Urinary bladder (tissue), 3 donors: ENCODE measurements at regions not wholly inside any gene's neighbourhood (a gene's known extent, or its start where the extent isn't known, plus 50 kb on each side); places are given as distances from the start of the nearest gene placed in this dataset.
A peak's percentile ranks its signal among the peaks of the same experiment; 100 is the strongest.

Experiments used
- DNase-seq: peaks from one replicate; pipeline ENCODE4 v3.0.0-alpha.2; 2015; ENCODE audit errors: extremely low spot score
- H3K27ac ChIP-seq: one replicate; pipeline ENCODE4 v1.5.1; 2013; ENCODE audit warnings: low read depth, mild to moderate bottlenecking, moderate library complexity
- H3K36me3 ChIP-seq: one replicate; pipeline ENCODE4 v1.6.1; 2013; ENCODE audit warnings: mild to moderate bottlenecking, moderate library complexity; ENCODE audit not compliant: insufficient read depth
- H3K4me1 ChIP-seq: one replicate; pipeline ENCODE4 v1.6.1; 2013; ENCODE audit warnings: mild to moderate bottlenecking, moderate library complexity; ENCODE audit not compliant: insufficient read depth
- H3K4me3 ChIP-seq: one replicate; pipeline ENCODE4 v1.5.1; 2013; ENCODE audit warnings: low read depth, low read length
- WGBS: extraction: QIAGEN DNeasy Blood & Tissue Kit; methylation state at CpG from one replicate; pipeline ENCODE4 v1.1.7; 2013; 5-methylcytosine and 5-hydroxymethylcytosine counted together
- donor health status: healthy with polysubstance abuse.
- donor health status: healthy.

DNA sequence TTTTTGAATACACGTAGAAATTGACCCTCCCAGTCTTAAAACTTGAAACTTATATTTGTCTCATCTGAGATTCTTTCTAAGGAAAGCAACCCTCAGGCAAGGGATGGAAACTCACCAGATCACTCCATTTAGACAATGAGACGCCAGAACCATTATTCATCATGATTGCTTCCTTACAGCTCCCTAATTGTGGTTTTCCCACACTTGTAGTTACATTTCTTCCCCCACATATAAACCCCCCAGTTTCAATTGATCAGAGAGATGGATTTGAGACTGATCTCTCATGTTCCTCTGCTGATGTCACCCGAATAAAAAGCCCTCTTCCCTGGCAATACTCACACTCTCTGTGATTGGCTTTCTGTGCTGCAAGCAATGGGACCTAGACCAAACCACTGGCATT, 197.9 kb upstream of the STARD13 start:
- no peaks in the 10 kb centered on the region for H3K36me3 ChIP-seq
- no peaks in the 10 kb centered on the region for H3K4me1 ChIP-seq
- H3K27ac ChIP-seq, result no peak overlapping the region
- 94% methylated on average over 3 of the region's 3 CpGs for WGBS
- H3K4me3 ChIP-seq, result no peak overlapping the region
- no peak for DNase-seq

GRCh38 chr13:33485247-33485646, 199.7 kb upstream of the STARD13 start:
- no peak overlapping the region for H3K4me3 ChIP-seq
- no peaks in the 10 kb centered on the region for H3K36me3 ChIP-seq
- no peak for DNase-seq
- WGBS, result 96% methylated on average over 1 of the region's 1 CpG
- no peak overlapping the region for H3K27ac ChIP-seq
- no peaks in the 10 kb centered on the region for H3K4me1 ChIP-seq

DNA sequence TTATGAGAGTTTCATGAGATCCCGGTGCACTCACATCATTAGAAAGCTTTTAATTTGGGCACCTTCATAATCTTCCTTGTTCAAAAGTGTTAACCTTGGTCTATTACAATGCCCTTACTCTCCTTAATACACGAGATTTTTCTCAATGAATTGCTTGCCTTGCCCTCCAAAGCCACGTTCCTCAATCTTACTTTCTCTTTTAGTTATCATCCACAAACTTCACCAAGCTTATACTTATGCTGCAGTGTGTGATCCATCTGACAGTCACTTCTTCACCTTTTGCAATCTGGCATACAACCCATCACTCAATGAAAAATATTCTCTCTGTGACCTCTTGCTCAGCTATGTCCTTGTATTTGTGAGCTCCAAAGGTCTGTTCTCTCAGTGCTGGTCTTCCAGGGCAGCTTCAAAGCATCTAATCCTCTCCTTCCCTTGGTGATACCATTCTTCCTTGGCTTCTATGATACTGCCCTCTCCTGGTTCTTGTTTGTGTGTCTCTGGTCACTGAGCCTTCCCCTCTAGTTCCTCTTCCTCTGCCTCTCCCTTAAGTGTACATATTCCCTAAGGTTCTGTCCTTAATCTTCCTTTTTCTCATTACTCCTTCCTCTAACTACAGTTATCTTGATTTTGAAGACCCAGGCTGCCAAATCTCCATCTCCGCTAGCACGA, 202.2 kb upstream of the STARD13 start:
- no peaks in the 10 kb centered on the region for H3K4me1 ChIP-seq
- 66% methylated on average over 5 of the region's 5 CpGs for WGBS
- H3K36me3 ChIP-seq, result no peaks in the 10 kb centered on the region
- DNase-seq, result no peak
- H3K4me3 ChIP-seq, result no peak overlapping the region
- H3K27ac ChIP-seq, result no peak overlapping the region

GRCh38 chr13:33489563-33489962, 204.0 kb upstream of the STARD13 start:
- no peak for DNase-seq
- WGBS, result 90% methylated on average over 4 of the region's 4 CpGs
- Histone ChIP-seq H3K4me3 (no peak overlapping the region), H3K27ac (no peak overlapping the region), H3K4me1 (no peaks in the 10 kb centered on the region), H3K36me3 (no peaks in the 10 kb centered on the region)

- Histone ChIP-seq H3K4me3 (no peak overlapping the region), H3K27ac (no peak overlapping the region), H3K36me3 (no peaks in the 10 kb centered on the region), H3K4me1 (no peaks in the 10 kb centered on the region)
- DNase-seq, result no peak
- WGBS, result 77% methylated on average over 17 of the region's 17 CpGs
Measured at GRCh38 chr13:33490461-33491327, 205.1 kb upstream of the STARD13 start.

DNA sequence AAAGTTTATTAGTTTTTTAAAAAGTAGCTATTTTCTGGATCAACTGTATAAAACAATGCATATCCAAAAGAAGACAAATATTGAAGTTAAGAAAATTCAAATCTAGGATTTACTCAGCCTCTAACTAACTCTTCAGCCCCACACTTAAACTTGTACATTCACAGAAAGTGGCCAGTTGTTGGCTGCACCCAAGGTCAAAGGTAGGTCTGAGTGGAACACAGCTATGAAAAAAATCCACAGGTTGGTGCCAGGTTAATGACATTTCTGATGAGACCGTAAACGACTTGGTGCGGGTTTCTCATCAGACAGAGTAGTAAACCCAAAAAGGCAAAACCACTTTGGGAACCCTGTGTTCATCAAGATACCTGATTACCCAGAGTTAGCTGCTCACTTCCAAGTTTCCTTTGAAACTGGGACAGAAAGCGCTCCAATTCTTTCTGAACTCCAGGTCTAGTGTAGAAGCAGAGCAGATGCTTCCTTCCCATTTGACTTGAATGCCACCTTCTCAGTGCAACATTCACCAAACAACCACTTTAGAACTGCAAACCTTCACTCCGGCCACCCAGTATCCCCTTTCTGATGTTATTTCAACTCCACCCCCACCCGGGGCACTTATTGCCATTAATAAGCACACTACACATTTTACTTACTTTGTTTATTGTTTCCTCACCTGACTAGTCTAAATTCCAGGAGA, 208.3 kb upstream of the STARD13 start:
- Histone ChIP-seq H3K27ac (no peak overlapping the region), H3K4me3 (no peak overlapping the region), H3K36me3 (no peaks in the 10 kb centered on the region), H3K4me1 (no peaks in the 10 kb centered on the region)
- 83% methylated on average over 6 of the region's 6 CpGs for WGBS
- no peak for DNase-seq

DNA sequence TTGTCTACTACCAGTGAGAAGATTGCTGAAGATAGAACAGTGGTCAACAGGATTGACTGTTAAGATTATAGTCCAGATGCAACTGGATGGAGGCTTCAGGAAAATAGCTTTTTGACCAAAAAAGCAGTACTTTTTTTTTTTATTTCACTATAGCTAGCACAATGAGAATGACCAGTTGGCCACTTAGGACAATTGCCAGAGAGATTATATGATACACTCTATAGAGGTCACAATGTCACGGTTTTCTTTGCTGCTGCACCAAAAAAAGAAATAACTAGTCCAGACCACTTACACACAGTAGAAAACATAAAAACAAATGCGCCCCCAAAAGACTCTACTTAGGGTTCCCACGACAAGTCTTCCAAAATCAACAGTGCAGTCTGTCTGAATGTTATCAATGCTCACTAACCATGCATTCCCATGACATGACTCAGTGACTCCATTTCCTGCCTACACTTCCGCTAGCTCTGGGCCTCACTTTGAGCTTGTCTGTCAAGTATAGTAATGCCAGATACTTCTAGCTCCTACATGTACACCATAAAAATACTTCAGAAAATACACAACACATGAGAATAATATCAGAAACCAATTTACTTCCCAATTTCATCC, 209.1 kb upstream of the STARD13 start:
- H3K4me1 ChIP-seq, result no peaks in the 10 kb centered on the region
- WGBS, result 68% methylated on average over 4 of the region's 4 CpGs
- H3K27ac ChIP-seq, result no peak overlapping the region

DNA sequence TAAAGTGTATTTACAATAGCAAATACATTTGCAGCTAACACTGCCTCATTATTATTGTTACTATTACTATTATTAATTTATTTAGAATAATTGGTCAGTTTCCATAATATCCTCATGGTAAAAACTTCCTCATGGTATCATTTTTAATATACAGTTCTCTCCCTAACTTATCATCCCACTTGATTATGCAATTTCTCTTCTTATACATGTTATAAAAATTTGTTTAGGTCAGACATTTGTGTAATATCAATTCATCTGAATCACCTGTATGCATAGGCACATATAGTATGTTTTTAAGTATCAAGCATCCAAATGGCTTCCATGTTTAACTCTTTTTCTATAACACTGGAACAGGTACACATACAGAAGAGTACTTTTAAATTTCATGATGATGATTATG, 210.8 kb upstream of the STARD13 start:
- no peaks in the 10 kb centered on the region for H3K36me3 ChIP-seq
- H3K27ac ChIP-seq, result no peak overlapping the region
- DNase-seq, result no peak
- no peak overlapping the region for H3K4me3 ChIP-seq
- H3K4me1 ChIP-seq, result no peaks in the 10 kb centered on the region

More for the DNA sequence above, 209.1 kb upstream of the STARD13 start:
- Histone ChIP-seq H3K4me3 (no peak overlapping the region), H3K36me3 (no peaks in the 10 kb centered on the region)
- no peak for DNase-seq

- H3K4me3 ChIP-seq, result no peak overlapping the region
- WGBS, result 72% methylated on average over 4 of the region's 4 CpGs
- no peak overlapping the region for H3K27ac ChIP-seq
- no peaks in the 10 kb centered on the region for H3K4me1 ChIP-seq
- DNase-seq, result no peak
- no peaks in the 10 kb centered on the region for H3K36me3 ChIP-seq
Measured at GRCh38 chr13:33497146-33497845, 211.7 kb upstream of the STARD13 start.

GRCh38 chr13:33508060-33508459, 222.5 kb upstream of the STARD13 start:
- Histone ChIP-seq H3K27ac (no peak overlapping the region), H3K4me1 (no peaks in the 10 kb centered on the region), H3K36me3 (no peaks in the 10 kb centered on the region), H3K4me3 (no peak overlapping the region)
- WGBS, result 95% methylated on average over 1 of the region's 1 CpG
- no peak for DNase-seq

- Histone ChIP-seq H3K27ac (no peak overlapping the region), H3K4me3 (no peak overlapping the region), H3K36me3 (no peaks in the 10 kb centered on the region), H3K4me1 (no peaks in the 10 kb centered on the region)
- DNase-seq, result no peak
- 49% methylated on average over 5 of the region's 5 CpGs for WGBS
Measured at GRCh38 chr13:33509642-33510229, 224.2 kb upstream of the STARD13 start.

DNA sequence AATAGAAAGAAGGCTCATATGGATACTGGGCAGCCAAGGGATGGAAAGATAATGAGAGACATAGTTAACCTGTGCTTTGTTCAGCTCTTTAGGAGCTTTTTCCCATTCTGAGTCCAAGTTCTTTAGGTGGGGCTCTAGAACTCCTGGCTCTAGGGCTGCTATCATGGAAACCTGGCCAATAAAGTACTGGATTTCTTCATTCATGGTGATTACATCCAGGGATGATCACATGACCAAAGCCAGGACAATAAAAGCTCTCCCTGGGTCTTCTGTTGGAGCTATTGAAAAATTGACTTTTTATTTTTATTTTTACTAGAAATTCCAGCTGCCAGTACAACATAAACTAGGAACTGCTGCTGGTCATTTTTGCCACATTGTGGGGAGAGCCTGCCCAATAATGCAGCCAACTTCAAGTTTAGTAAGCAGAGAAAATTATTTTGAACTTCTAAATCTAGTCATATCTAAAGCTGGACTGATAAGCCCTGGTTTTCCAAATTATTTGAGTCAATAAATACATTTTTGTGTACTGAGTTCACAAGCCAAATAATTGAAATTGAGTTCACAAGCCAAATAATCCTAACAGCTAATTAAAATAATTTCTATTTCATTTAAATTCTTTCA, 224.9 kb upstream of the STARD13 start:
- Histone ChIP-seq H3K27ac (peak overlapping the region; percentile 38), H3K4me3 (no peak overlapping the region), H3K36me3 (no peaks in the 10 kb centered on the region), H3K4me1 (no peaks in the 10 kb centered on the region)
- DNase-seq, result no peak
